RPMI7951 (cell line): ENCODE measurements at regions not wholly inside any gene's neighbourhood (a gene's known extent, or its start where the extent isn't known, plus 50 kb on each side); places are given as distances from the start of the nearest gene placed in this dataset.
"Not testable (repeated sequence)": the region's sequence is repeated elsewhere in the genome, so short reads cannot be mapped to it uniquely, and the experiment has no call there.

Experiments used
- DNase-seq: peaks from one replicate; pipeline ENCODE4 v3.0.0-alpha.2; 2012; ENCODE audit warnings: low read depth

DNA sequence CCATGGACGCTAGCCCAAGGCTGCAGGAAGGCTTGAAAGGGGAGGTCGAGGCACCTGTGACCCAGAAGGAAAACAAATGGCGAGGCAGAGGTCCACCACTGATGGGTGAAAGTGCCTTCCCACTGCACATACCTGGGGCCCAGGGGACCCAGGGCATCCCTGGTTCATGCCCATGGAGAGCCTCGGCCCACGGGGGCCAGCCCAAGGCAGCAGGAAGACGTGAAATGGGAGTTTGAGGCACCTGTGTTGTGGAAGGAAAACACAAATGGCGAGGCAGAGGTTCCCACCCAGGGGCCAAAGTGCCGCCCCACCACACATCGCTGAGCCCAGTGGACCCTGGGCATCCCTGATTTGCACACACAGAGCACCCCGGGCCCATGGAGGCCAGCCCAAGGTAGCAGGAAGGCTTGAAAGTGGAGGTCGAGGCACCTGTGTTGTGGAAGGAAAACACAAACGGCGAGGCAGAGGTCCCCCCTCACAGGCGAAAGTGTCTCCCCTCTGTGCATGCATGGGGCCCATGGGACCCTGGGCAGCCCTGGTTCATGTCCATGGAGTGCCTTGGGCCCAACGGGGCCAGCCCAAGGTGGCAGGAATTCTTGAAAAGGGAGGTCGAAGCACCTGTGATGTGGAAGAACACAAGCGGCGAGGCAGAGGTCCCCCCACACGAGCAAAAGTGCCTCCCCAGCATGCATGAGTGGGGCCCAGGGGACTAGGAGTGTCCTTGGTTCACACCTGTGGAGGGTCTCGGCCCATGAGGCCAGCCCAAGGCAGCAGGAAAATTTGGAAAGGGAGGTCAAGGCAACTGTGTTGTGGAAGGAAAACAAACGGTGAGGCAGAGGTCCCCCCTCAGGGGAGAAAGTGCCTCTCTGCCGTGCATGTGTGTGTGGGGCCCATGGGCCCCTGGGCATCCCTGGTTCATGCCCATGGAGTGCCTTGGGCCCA lies 383.3 kb downstream of the ALG10 start:
- no peak for DNase-seq

DNA sequence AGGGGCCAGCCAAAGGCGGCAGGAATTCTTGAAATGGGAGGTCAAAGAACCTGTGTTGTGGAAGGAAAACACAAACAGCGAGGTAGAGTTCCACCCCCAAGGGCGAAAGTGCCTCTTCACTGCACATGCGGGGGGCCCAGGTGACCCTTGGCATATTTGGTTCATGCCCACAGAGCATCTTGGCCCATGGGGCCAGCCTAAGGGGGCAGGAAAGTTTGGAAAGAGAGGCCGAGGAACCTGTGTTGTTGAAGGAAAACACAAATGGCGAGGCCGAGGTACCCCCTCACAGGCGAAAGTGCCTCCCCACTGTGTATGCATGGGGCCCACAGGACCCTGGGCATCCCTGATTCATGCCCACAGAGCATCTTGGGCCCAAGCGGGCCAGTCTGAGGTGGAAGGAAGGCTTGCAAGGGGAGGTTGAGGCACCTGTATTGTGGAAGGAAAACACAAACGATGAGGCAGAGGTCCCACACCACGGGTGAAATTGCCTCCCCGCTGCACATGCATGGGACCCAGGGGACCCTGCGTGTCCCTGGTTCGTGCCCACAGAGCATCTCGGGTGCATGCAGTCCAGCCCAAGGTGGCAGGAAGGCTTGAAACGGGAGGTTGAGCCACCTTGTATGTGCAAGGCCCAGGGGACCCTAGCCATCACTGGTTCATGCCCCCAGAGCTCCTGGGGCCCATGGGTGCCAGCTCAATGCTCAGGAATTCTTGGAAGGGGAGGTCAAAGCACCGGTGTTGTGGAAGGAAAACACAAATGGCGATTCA lies 384.1 kb downstream of the ALG10 start:
- DNase-seq, result no peak

DNA sequence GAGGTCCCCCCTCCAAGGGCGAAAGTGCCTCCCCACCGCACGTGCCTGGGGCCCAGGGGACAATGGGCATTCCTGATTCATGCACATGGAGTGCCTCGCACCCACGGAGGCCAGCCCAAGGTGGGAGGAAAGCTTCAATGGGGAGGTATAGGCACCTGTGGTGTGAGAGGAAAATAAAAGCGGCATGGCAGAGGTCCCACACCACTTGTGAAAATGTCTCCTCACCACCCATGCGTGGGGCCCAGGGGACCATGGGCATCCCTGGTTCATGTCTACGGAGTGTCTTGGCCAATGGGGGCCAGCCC lies 384.7 kb downstream of the ALG10 start:
- DNase-seq, result no peak

DNA sequence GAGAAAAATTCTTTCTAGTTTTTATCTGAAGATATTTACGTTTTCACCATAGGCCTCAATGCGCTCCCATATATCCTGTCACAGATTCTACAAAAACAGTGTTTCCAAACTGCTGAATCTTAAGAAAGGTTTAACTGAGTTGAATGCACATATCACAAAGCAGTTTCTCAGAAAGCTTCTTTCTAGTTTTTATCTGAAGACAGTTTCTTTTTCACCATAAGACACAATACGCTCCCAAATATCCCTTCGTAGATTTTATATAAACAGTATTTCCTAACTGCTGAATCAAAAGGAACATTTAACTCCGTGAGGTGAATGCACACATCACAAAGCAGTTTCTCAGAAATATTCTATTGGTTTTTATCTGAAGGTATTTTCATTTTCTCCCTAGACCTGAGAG lies 385.5 kb downstream of the ALG10 start:
- DNase-seq, result no peak

DNA sequence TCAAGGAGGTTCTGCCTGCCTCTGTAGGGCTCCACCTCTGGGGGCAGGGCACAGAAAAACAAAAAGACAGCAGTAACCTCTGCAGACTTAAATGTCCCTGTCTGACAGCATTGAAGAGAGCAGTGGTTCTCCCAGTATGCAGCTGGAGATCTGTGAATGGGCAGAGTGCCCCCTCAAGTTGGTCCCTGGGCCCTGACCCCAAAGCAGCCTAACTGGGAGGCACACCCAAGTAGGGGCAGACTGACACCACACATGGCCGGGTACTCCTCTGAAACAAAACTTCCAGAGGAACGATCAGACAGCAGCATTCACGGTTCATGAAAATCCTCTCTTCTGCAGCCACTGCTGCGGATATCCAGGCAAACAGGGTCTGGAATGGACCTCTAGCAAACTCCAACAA lies 409.2 kb downstream of the ALG10 start:
- DNase-seq, result not testable (repeated sequence)
